ENCODE measurements at regions not wholly inside any gene's neighbourhood (a gene's known extent, or its start where the extent isn't known, plus 50 kb on each side); places are given as distances from the start of the nearest gene placed in this dataset.

- DNase-seq: no peak
Measured at GRCh38 chr10:85524001-85524666, 842.5 kb downstream of the GRID1 start.

- DNase-seq: no peak
Measured at GRCh38 chr10:85527616-85528317, 838.8 kb downstream of the GRID1 start.

GRCh38 chr10:85528318-85528652 is 838.3 kb downstream of the GRID1 start:
- no peak for DNase-seq

GRCh38 chr10:85531706-85532105 is 834.9 kb downstream of the GRID1 start:
- no peak for DNase-seq

GRCh38 chr10:85532773-85533172 is 833.8 kb downstream of the GRID1 start:
- no peak for DNase-seq

GRCh38 chr10:85535926-85536325 is 830.7 kb downstream of the GRID1 start:
- DNase-seq: no peak

GRCh38 chr10:85537561-85537960 is 829.0 kb downstream of the GRID1 start:
- DNase-seq: no peak

GRCh38 chr10:85538601-85539000 is 828.0 kb downstream of the GRID1 start:
- no peak for DNase-seq

- no peak for DNase-seq
Measured at GRCh38 chr10:85542152-85542551, 824.4 kb downstream of the GRID1 start.

GRCh38 chr10:85542936-85543730 is 823.5 kb downstream of the GRID1 start:
- no peak for DNase-seq

GRCh38 chr10:85544956-85545355 is 821.6 kb downstream of the GRID1 start:
- no peak for DNase-seq

GRCh38 chr10:85545874-85546273 is 820.7 kb downstream of the GRID1 start:
- no peak for DNase-seq

GRCh38 chr10:85547460-85548023 is 819.1 kb downstream of the GRID1 start:
- DNase-seq: no peak

GRCh38 chr10:85548034-85548433 is 818.6 kb downstream of the GRID1 start:
- DNase-seq: no peak
